ENCODE measurements at regions not wholly inside any gene's neighbourhood (a gene's known extent, or its start where the extent isn't known, plus 50 kb on each side); places are given as distances from the start of the nearest gene placed in this dataset.

DNA sequence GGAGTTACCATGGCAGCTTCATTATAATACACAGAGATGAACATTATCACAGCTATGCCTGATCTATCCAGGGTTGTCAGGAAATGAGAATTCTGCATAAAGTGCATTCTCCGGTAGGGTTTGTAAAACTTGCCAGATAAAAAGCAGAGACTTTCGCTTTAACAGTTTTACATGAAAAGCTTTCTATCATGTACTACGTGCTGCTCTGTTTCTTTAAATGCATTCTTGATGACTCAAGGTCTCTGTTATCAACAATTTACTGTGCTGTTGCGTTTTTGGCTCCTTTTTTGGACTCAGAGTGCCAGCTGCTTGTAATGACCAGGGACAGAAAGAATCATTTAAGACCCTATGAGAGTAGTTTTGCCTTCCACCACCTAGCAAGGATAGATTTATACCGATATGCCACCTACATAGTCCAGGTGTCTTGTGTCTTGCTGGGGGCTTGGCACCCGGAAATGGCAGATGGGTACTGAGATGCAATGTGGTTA lies 371.2 kb downstream of the BTG1 start:
- peaks cover 37% of the 10 kb centered on the region for H3K4me1 Mint-ChIP-seq (ENCODE audit: low read depth, unreplicated experiment)
- Histone ChIP-seq H4K20me1 (ENCODE audit: insufficient read depth, low read length) (no peaks in the 10 kb centered on the region), H3K79me2 (ENCODE audit: insufficient read depth, low read length) (no peaks in the 10 kb centered on the region), H3K27ac (ENCODE audit: low read depth, low read length) (no peak overlapping the region), H3K4me2 (ENCODE audit: low read length) (peak overlapping the region; percentile 76), H3K4me3 (ENCODE audit: insufficient read depth, low read depth, low read length) (no peak overlapping the region), H3K9me3 (ENCODE audit: insufficient read depth, low read depth, low read length) (no peaks in the 10 kb centered on the region), H3K4me1 (ENCODE audit: insufficient read depth, low read length) (peaks cover 28% of the 10 kb centered on the region), H3K9ac (ENCODE audit: low read length) (peak overlapping the region; percentile 16), H2AFZ (ENCODE audit: low read depth, low read length) (peak overlapping the region; percentile 14), H3K27me3 (ENCODE audit: insufficient read depth, low read length) (no peaks in the 10 kb centered on the region), H3K36me3 (ENCODE audit: insufficient read depth, low read length) (no peaks in the 10 kb centered on the region)
- DNase-seq (ENCODE audit: low read depth) (peak; percentile 69), FAIRE-seq (peak; percentile 73)
- no peaks in the 10 kb centered on the region for H3K9me3 Mint-ChIP-seq (ENCODE audit: unreplicated experiment)
- H3K36me3 Mint-ChIP-seq (ENCODE audit: low read depth, unreplicated experiment) = no peaks in the 10 kb centered on the region
- H3K27ac Mint-ChIP-seq (ENCODE audit: unreplicated experiment) = peak overlapping the region; percentile 63
- TF ChIP-seq, protein P1, sequence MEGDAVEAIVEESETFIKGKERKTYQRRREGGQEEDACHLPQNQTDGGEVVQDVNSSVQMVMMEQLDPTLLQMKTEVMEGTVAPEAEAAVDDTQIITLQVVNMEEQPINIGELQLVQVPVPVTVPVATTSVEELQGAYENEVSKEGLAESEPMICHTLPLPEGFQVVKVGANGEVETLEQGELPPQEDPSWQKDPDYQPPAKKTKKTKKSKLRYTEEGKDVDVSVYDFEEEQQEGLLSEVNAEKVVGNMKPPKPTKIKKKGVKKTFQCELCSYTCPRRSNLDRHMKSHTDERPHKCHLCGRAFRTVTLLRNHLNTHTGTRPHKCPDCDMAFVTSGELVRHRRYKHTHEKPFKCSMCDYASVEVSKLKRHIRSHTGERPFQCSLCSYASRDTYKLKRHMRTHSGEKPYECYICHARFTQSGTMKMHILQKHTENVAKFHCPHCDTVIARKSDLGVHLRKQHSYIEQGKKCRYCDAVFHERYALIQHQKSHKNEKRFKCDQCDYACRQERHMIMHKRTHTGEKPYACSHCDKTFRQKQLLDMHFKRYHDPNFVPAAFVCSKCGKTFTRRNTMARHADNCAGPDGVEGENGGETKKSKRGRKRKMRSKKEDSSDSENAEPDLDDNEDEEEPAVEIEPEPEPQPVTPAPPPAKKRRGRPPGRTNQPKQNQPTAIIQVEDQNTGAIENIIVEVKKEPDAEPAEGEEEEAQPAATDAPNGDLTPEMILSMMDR (IDR thresholded peaks at IDR 0.05; ENCODE audit: insufficient read depth, low read depth, low read length) = no peak
- TF ChIP-seq EZH2 (IDR thresholded peaks at IDR 0.05; ENCODE audit: insufficient read depth, low read length) = no peak
- H3K4me3 Mint-ChIP-seq (ENCODE audit: unreplicated experiment) = no peak overlapping the region
- H3K27me3 Mint-ChIP-seq (ENCODE audit: low read depth, unreplicated experiment) = no peaks in the 10 kb centered on the region

DNA sequence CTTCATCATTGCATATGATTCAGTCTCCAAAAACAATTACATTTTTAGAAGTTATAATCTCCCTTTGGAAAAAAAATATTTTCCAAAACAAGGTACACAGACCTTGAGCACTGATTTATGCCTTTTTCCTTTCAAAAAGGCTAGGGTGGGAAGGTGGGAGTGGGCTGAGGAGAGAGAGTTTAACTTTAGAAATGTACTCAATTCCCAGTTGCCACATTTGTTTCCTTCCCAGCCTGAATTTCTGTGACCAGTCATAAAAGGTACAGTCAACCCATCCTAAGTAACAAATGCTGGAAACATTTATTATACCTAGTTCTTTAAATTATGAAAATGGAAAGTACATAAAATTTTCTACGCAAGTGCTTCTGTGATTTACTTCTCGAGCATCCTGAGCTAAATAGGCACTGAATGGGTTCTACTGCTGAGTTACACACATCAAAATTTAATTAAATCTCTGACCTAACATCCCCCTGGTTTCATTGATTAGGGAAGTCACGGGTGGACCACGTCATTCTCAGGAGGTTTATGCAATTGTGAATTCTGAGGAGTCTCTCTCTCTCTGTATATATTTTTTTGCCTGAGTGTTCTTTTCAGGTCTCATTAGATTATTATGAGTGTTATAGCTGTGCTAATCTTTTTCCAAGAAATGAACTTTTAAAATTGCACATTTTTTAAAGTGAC lies 371.8 kb downstream of the BTG1 start:
- Histone ChIP-seq H3K9me3 (ENCODE audit: insufficient read depth, low read depth, low read length) (no peaks in the 10 kb centered on the region), H3K27ac (ENCODE audit: low read depth, low read length) (no peak overlapping the region), H3K4me3 (ENCODE audit: insufficient read depth, low read depth, low read length) (no peak overlapping the region), H4K20me1 (ENCODE audit: insufficient read depth, low read length) (no peaks in the 10 kb centered on the region), H3K36me3 (ENCODE audit: insufficient read depth, low read length) (no peaks in the 10 kb centered on the region), H3K9ac (ENCODE audit: low read length) (peak overlapping the region; percentile 16), H2AFZ (ENCODE audit: low read depth, low read length) (peak overlapping the region; percentile 22), H3K4me1 (ENCODE audit: insufficient read depth, low read length) (peaks cover 24% of the 10 kb centered on the region), H3K79me2 (ENCODE audit: insufficient read depth, low read length) (no peaks in the 10 kb centered on the region), H3K27me3 (ENCODE audit: insufficient read depth, low read length) (no peaks in the 10 kb centered on the region), H3K4me2 (ENCODE audit: low read length) (peak overlapping the region; percentile 76)
- DNase-seq (ENCODE audit: low read depth) (no peak), FAIRE-seq (no peak)
- Mint-ChIP-seq H3K4me3 (ENCODE audit: unreplicated experiment) (no peak overlapping the region), H3K9me3 (ENCODE audit: unreplicated experiment) (no peaks in the 10 kb centered on the region), H3K27me3 (ENCODE audit: low read depth, unreplicated experiment) (no peaks in the 10 kb centered on the region), H3K4me1 (ENCODE audit: low read depth, unreplicated experiment) (peaks cover 32% of the 10 kb centered on the region), H3K27ac (ENCODE audit: unreplicated experiment) (peak overlapping the region; percentile 63), H3K36me3 (ENCODE audit: low read depth, unreplicated experiment) (no peaks in the 10 kb centered on the region)
- TF ChIP-seq, protein P1 (IDR thresholded peaks at IDR 0.05; ENCODE audit: insufficient read depth, low read depth, low read length) = no peak
- TF ChIP-seq EZH2 (IDR thresholded peaks at IDR 0.05; ENCODE audit: insufficient read depth, low read length) = no peak

- no peak overlapping the region for H3K4me3 Mint-ChIP-seq (ENCODE audit: unreplicated experiment)
- TF ChIP-seq, protein P1 (IDR thresholded peaks at IDR 0.05; ENCODE audit: insufficient read depth, low read depth, low read length) = no peak
- TF ChIP-seq EZH2 (IDR thresholded peaks at IDR 0.05; ENCODE audit: insufficient read depth, low read length) = no peak
- Histone ChIP-seq H3K36me3 (ENCODE audit: insufficient read depth, low read length) (no peaks in the 10 kb centered on the region), H3K79me2 (ENCODE audit: insufficient read depth, low read length) (no peaks in the 10 kb centered on the region), H3K27ac (ENCODE audit: low read depth, low read length) (no peak overlapping the region), H3K27me3 (ENCODE audit: insufficient read depth, low read length) (no peaks in the 10 kb centered on the region), H3K9ac (ENCODE audit: low read length) (no peak overlapping the region), H2AFZ (ENCODE audit: low read depth, low read length) (no peak overlapping the region), H3K4me1 (ENCODE audit: insufficient read depth, low read length) (peaks cover 12% of the 10 kb centered on the region), H4K20me1 (ENCODE audit: insufficient read depth, low read length) (no peaks in the 10 kb centered on the region), H3K4me3 (ENCODE audit: insufficient read depth, low read depth, low read length) (no peak overlapping the region), H3K4me2 (ENCODE audit: low read length) (no peak overlapping the region), H3K9me3 (ENCODE audit: insufficient read depth, low read depth, low read length) (no peaks in the 10 kb centered on the region)
- peak; percentile 8 for DNase-seq (ENCODE audit: low read depth)
- H3K4me1 Mint-ChIP-seq (ENCODE audit: low read depth, unreplicated experiment) = peaks cover 19% of the 10 kb centered on the region
- H3K27me3 Mint-ChIP-seq (ENCODE audit: low read depth, unreplicated experiment) = no peaks in the 10 kb centered on the region
- no peak overlapping the region for H3K27ac Mint-ChIP-seq (ENCODE audit: unreplicated experiment)
- H3K9me3 Mint-ChIP-seq (ENCODE audit: unreplicated experiment) = no peaks in the 10 kb centered on the region
- H3K36me3 Mint-ChIP-seq (ENCODE audit: low read depth, unreplicated experiment) = no peaks in the 10 kb centered on the region
- no peak for FAIRE-seq
Observed at GRCh38 chr12:91772411-91772810, 373.2 kb downstream of the BTG1 start.
